CD4-positive, alpha-beta T cell treated with Interferon alpha-2 for 1 hour (primary cell): ENCODE measurements at regions not wholly inside any gene's neighbourhood (a gene's known extent, or its start where the extent isn't known, plus 50 kb on each side); places are given as distances from the start of the nearest gene placed in this dataset.

Source experiments
- DNase-seq, 2 donors: peaks; one replicate each; pipeline ENCODE4 v3.0.0-alpha.2; 2020 to 2022

- no peak for DNase-seq
Observed at GRCh38 chr3:159174715-159175692, 373.1 kb downstream of the MFSD1 start.

- DNase-seq: no peak
Observed at GRCh38 chr3:159178209-159178897, 376.5 kb downstream of the MFSD1 start.

- no peak for DNase-seq
Observed at GRCh38 chr3:159182961-159183360, 381.1 kb downstream of the MFSD1 start.

- peak in 1 of 2 donors; percentile 2 for DNase-seq
Observed at GRCh38 chr3:159185443-159186050, 383.7 kb downstream of the MFSD1 start.

GRCh38 chr3:159186581-159186980, 384.7 kb downstream of the MFSD1 start:
- no peak for DNase-seq

- DNase-seq: no peak
Observed at GRCh38 chr3:159187232-159187631, 385.4 kb downstream of the MFSD1 start.

- no peak for DNase-seq
Observed at GRCh38 chr3:159187706-159188105, 385.9 kb downstream of the MFSD1 start.

- no peak for DNase-seq
Observed at GRCh38 chr3:159189994-159190669, 388.3 kb downstream of the MFSD1 start.

GRCh38 chr3:159191447-159191846, 389.6 kb downstream of the MFSD1 start:
- no peak for DNase-seq

- DNase-seq: no peak
Observed at GRCh38 chr3:159196359-159196758, 394.5 kb downstream of the MFSD1 start.

GRCh38 chr3:159200176-159200575, 398.3 kb downstream of the MFSD1 start:
- DNase-seq: no peak

GRCh38 chr3:159208050-159208449, 406.2 kb downstream of the MFSD1 start:
- no peak for DNase-seq

GRCh38 chr3:159209459-159209858, 407.6 kb downstream of the MFSD1 start:
- no peak for DNase-seq

GRCh38 chr3:159210336-159210735, 408.5 kb downstream of the MFSD1 start:
- DNase-seq: no peak

GRCh38 chr3:159216311-159216710, 414.5 kb downstream of the MFSD1 start:
- no peak for DNase-seq

- no peak for DNase-seq
Observed at GRCh38 chr3:159219231-159219630, 417.4 kb downstream of the MFSD1 start.

- DNase-seq: no peak
Observed at GRCh38 chr3:159221335-159221734, 419.5 kb downstream of the MFSD1 start.

- DNase-seq: no peak
Observed at GRCh38 chr3:159229116-159229680, 427.3 kb downstream of the MFSD1 start.

- no peak for DNase-seq
Observed at GRCh38 chr3:159232966-159233365, 431.1 kb downstream of the MFSD1 start.

GRCh38 chr3:159233734-159234133, 431.9 kb downstream of the MFSD1 start:
- DNase-seq: no peak

GRCh38 chr3:159234306-159234705, 432.5 kb downstream of the MFSD1 start:
- DNase-seq: no peak

- no peak for DNase-seq
Observed at GRCh38 chr3:159236321-159236720, 434.5 kb downstream of the MFSD1 start.

GRCh38 chr3:159237226-159237625, 435.4 kb downstream of the MFSD1 start:
- no peak for DNase-seq
